CD14-positive monocyte (primary cell): ENCODE measurements at regions not wholly inside any gene's neighbourhood (a gene's known extent, or its start where the extent isn't known, plus 50 kb on each side); places are given as distances from the start of the nearest gene placed in this dataset.

Experiments used
- DNase-seq, 3 donors: peaks; one replicate each; pipeline ENCODE4 v3.0.0-alpha.2; 2011 to 2022
- H2AFZ ChIP-seq: 2 replicates; pipeline ENCODE4 v1.6.0; 2012; ENCODE audit warnings: mild to moderate bottlenecking, low read depth, low read length, inconsistent platforms; ENCODE audit not compliant: insufficient read depth, poor library complexity, severe bottlenecking
- H3K27ac ChIP-seq, 2 donors: 1 replicate in 1 of 2; 2 replicates in 1 of 2; pipeline ENCODE4 v1.5.1; 2012 to 2013; ENCODE audit warnings: low read length in 2 of 2, control low read depth in 1 of 2, inconsistent platforms in 1 of 2, low read depth in 1 of 2, mild to moderate bottlenecking in 1 of 2
- H3K27me3 ChIP-seq, 2 donors: one replicate each; pipeline versions ENCODE4 v1.6.0 to v1.6.1; 2011 to 2013; ENCODE audit warnings: low read length in 2 of 2; ENCODE audit not compliant: control insufficient read depth in 2 of 2, insufficient read depth in 2 of 2
- H3K36me3 ChIP-seq, 2 donors: replicated peaks in 1 of 2; 1 replicate in 1 of 2; 2 replicates in 1 of 2; pipeline versions ENCODE4 v1.5.1 to v1.6.1; 2012 to 2013; ENCODE audit warnings: low read length in 2 of 2, control low read depth in 1 of 2, inconsistent platforms in 1 of 2, mild to moderate bottlenecking in 1 of 2; ENCODE audit not compliant: insufficient read depth in 2 of 2, control insufficient read depth in 1 of 2
- H3K4me1 ChIP-seq, 2 donors: 1 replicate in 1 of 2; 2 replicates in 1 of 2; pipeline versions ENCODE4 v1.5.1 to v1.6.1; 2012 to 2013; ENCODE audit warnings: low read length in 2 of 2, control low read depth in 1 of 2, inconsistent platforms in 1 of 2, mild to moderate bottlenecking in 1 of 2, moderate library complexity in 1 of 2; ENCODE audit not compliant: insufficient read depth in 2 of 2, control insufficient read depth in 1 of 2
- H3K4me2 ChIP-seq: replicated peaks from 2 replicates; pipeline ENCODE3; 2012; ENCODE audit warnings: low read length, moderate library complexity, mild to moderate bottlenecking; ENCODE audit not compliant: poor library complexity, severe bottlenecking; ENCODE audit errors: extremely low read depth
- H3K4me3 ChIP-seq, 3 experiments: fragments of 200-600 bp in 1 of 3; sonication (generic) in 1 of 3; replicated peaks in 1 of 3; 1 replicate in 2 of 3; 2 replicates in 1 of 3; pipeline ENCODE4 v1.5.1; 2011 to 2013; ENCODE audit warnings: low read length in 3 of 3, mild to moderate bottlenecking in 3 of 3, control low read depth in 2 of 3, low read depth in 2 of 3, inconsistent platforms in 1 of 3, moderate library complexity in 1 of 3
- H3K79me2 ChIP-seq: 2 replicates; pipeline ENCODE4 v1.6.0; 2012; ENCODE audit warnings: mild to moderate bottlenecking, control low read depth, inconsistent platforms, low read length, moderate library complexity; ENCODE audit not compliant: insufficient read depth
- H3K9ac ChIP-seq: 2 replicates; pipeline ENCODE4 v1.6.0; 2017; ENCODE audit warnings: low read length, mild to moderate bottlenecking; ENCODE audit not compliant: insufficient read depth, poor library complexity, severe bottlenecking
- H3K9me3 ChIP-seq, 2 donors: replicated peaks in 1 of 2; 1 replicate in 1 of 2; 2 replicates in 1 of 2; pipeline versions ENCODE4 v1.5.1 to v1.6.1; 2012 to 2013; ENCODE audit warnings: low read length in 2 of 2, control low read depth in 1 of 2; ENCODE audit not compliant: control insufficient read depth in 1 of 2, insufficient read depth in 1 of 2
- H4K20me1 ChIP-seq: 2 replicates; pipeline ENCODE4 v1.6.0; 2012; ENCODE audit warnings: mild to moderate bottlenecking, low read length, control low read depth, moderate library complexity; ENCODE audit not compliant: insufficient read depth
- H3K27ac Mint-ChIP-seq, 7 donors: one replicate each; pipeline ENCODE4 v1.8.0; 2020; ENCODE audit warnings: mild to moderate bottlenecking in 7 of 7, mixed read lengths in 7 of 7, moderate library complexity in 6 of 7, inconsistent platforms in 2 of 7
- H3K27me3 Mint-ChIP-seq, 3 donors: one replicate each; pipeline ENCODE4 v1.8.0; 2021 to 2022; ENCODE audit warnings: low read depth in 3 of 3, mild to moderate bottlenecking in 3 of 3, mixed read lengths in 3 of 3, moderate library complexity in 3 of 3, inconsistent platforms in 1 of 3
- H3K36me3 Mint-ChIP-seq, 2 donors: one replicate each; pipeline ENCODE4 v1.8.0; 2020; ENCODE audit warnings: mixed read lengths in 2 of 2, inconsistent platforms in 1 of 2, mild to moderate bottlenecking in 1 of 2
- H3K4me1 Mint-ChIP-seq: one replicate; pipeline ENCODE4 v1.8.0; 2020; ENCODE audit warnings: mild to moderate bottlenecking, mixed read lengths
- H3K4me3 Mint-ChIP-seq, 2 donors: one replicate each; pipeline ENCODE4 v1.8.0; 2020; ENCODE audit warnings: mild to moderate bottlenecking in 2 of 2, mixed read lengths in 2 of 2, moderate library complexity in 1 of 2
- H3K9me3 Mint-ChIP-seq, 7 donors: one replicate each; pipeline ENCODE4 v1.8.0; 2020 to 2022; ENCODE audit warnings: mixed read lengths in 7 of 7, mild to moderate bottlenecking in 6 of 7, moderate library complexity in 6 of 7, inconsistent platforms in 2 of 7
- WGBS: methylation state at CpG from one replicate; pipeline ENCODE4 v1.1.5; 2013; ENCODE audit warnings: missing lambda C conversion rate; ENCODE audit not compliant: insufficient coverage; 5-methylcytosine and 5-hydroxymethylcytosine counted together
- intact Hi-C, 2 donors: fragments of 100-400 bp; cut with micrococcal nuclease; formaldehyde crosslinking; loops; one replicate each; pipeline versions ENCODE4 v1.15.0 to v1.15.1; 2023
- TF ChIP-seq, protein P1 (sequence below): fragments of 200-600 bp; IDR thresholded peaks from one replicate; pipeline ENCODE4 v1.8.0; 2022; ENCODE audit warnings: antibody characterized with exemption, mild to moderate bottlenecking

DNA sequence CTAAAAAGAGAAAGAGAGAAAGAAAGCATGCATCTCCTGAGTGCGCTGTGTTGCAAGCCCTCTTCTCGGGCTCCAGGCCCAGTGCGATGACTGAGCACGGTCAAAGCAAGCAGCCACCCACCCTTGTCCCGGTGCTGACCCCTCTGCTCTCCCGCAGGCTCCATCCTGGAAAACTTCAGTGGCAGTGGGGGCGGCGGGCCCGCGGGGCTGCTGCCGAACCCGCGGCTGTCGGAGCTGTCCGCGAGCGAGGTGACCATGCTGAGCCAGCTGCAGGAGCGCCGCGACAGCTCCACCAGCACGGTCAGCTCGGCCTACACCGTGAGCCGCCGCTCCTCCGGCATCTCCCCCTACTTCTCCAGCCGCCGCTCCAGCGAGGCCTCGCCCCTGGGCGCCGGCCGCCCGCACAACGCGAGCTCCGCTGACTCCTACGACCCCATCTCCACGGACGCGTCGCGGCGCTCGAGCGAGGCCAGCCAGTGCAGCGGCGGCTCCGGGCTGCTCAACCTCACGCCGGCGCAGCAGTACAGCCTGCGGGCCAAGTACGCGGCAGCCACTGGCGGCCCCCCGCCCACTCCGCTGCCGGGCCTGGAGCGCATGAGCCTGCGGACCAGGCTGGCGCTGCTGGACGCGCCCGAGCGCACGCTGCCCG lies 252.5 kb downstream of the GLI2 start:
- Histone ChIP-seq H3K9ac (no peak overlapping the region), H3K27ac (no peak overlapping the region), H3K36me3 (no peaks in the 10 kb centered on the region), H3K79me2 (no peaks in the 10 kb centered on the region), H2AFZ (no peak overlapping the region), H3K9me3 (peaks cover 0 to 15% of the 10 kb centered on the region in 2 donors), H3K4me1 (no peaks in the 10 kb centered on the region), H3K4me3 (no peak overlapping the region), H4K20me1 (no peaks in the 10 kb centered on the region), H3K4me2 (no peak overlapping the region), H3K27me3 (no peaks in the 10 kb centered on the region)
- H3K9me3 Mint-ChIP-seq, result peaks cover 2 to 21% (median 8%) of the 10 kb centered on the region in 7 donors
- H3K27ac Mint-ChIP-seq, result no peak overlapping the region
- 98% methylated on average over 60 of the region's 68 CpGs for WGBS
- no peak for DNase-seq
- H3K4me1 Mint-ChIP-seq, result no peaks in the 10 kb centered on the region
- intact Hi-C loops, result no loop called here
- H3K27me3 Mint-ChIP-seq, result peaks cover 0 to 4% (median 1%) of the 10 kb centered on the region in 3 donors
- no peaks in the 10 kb centered on the region for H3K36me3 Mint-ChIP-seq
- TF ChIP-seq, protein P1, sequence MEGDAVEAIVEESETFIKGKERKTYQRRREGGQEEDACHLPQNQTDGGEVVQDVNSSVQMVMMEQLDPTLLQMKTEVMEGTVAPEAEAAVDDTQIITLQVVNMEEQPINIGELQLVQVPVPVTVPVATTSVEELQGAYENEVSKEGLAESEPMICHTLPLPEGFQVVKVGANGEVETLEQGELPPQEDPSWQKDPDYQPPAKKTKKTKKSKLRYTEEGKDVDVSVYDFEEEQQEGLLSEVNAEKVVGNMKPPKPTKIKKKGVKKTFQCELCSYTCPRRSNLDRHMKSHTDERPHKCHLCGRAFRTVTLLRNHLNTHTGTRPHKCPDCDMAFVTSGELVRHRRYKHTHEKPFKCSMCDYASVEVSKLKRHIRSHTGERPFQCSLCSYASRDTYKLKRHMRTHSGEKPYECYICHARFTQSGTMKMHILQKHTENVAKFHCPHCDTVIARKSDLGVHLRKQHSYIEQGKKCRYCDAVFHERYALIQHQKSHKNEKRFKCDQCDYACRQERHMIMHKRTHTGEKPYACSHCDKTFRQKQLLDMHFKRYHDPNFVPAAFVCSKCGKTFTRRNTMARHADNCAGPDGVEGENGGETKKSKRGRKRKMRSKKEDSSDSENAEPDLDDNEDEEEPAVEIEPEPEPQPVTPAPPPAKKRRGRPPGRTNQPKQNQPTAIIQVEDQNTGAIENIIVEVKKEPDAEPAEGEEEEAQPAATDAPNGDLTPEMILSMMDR, result no peak
- no peak overlapping the region for H3K4me3 Mint-ChIP-seq

DNA sequence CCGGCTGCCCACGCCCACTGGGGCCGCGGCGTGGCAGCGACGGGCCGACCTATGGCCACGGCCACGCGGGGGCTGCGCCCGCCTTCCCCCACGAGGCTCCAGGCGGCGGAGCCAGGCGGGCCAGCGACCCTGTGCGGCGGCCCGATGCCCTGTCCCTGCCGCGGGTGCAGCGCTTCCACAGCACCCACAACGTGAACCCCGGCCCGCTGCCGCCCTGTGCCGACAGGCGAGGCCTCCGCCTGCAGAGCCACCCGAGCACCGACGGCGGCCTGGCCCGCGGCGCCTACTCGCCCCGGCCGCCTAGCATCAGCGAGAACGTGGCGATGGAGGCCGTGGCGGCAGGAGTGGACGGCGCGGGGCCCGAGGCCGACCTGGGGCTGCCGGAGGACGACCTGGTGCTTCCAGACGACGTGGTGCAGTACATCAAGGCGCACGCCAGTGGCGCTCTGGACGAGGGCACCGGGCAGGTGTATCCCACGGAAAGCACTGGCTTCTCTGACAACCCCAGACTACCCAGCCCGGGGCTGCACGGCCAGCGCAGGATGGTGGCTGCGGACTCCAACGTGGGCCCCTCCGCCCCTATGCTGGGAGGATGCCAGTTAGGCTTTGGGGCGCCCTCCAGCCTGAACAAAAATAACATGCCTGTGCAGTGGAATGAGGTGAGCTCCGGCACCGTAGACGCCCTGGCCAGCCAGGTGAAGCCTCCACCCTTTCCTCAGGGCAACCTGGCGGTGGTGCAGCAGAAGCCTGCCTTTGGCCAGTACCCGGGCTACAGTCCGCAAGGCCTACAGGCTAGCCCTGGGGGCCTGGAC lies 253.2 kb downstream of the GLI2 start:
- Histone ChIP-seq H3K9me3 (peaks cover 0 to 15% of the 10 kb centered on the region in 2 donors), H3K27me3 (no peaks in the 10 kb centered on the region), H3K27ac (no peak overlapping the region), H3K4me1 (no peaks in the 10 kb centered on the region), H4K20me1 (no peaks in the 10 kb centered on the region), H3K4me3 (no peak overlapping the region), H3K79me2 (no peaks in the 10 kb centered on the region), H3K4me2 (no peak overlapping the region), H2AFZ (no peak overlapping the region), H3K36me3 (no peaks in the 10 kb centered on the region), H3K9ac (no peak overlapping the region)
- intact Hi-C loops, result no loop called here
- TF ChIP-seq, protein P1, result no peak
- no peak for DNase-seq
- H3K36me3 Mint-ChIP-seq, result no peaks in the 10 kb centered on the region
- H3K9me3 Mint-ChIP-seq, result peaks cover 2 to 21% (median 8%) of the 10 kb centered on the region in 7 donors
- WGBS, result 96% methylated on average over 63 of the region's 74 CpGs
- H3K27ac Mint-ChIP-seq, result no peak overlapping the region
- peaks cover 0 to 4% (median 1%) of the 10 kb centered on the region in 3 donors for H3K27me3 Mint-ChIP-seq
- no peak overlapping the region for H3K4me3 Mint-ChIP-seq
- no peaks in the 10 kb centered on the region for H3K4me1 Mint-ChIP-seq
